HG02938 (cell line): ENCODE measurements at regions not wholly inside any gene's neighbourhood (a gene's known extent, or its start where the extent isn't known, plus 50 kb on each side); places are given as distances from the start of the nearest gene placed in this dataset.

Source experiments
- ATAC-seq: cut with Tn5 transposase; IDR thresholded peaks from one replicate; pipeline ENCODE4 v1.9.1; 2021; ENCODE audit warnings: mild to moderate bottlenecking, moderate library complexity; ENCODE audit not compliant: unreplicated experiment

DNA sequence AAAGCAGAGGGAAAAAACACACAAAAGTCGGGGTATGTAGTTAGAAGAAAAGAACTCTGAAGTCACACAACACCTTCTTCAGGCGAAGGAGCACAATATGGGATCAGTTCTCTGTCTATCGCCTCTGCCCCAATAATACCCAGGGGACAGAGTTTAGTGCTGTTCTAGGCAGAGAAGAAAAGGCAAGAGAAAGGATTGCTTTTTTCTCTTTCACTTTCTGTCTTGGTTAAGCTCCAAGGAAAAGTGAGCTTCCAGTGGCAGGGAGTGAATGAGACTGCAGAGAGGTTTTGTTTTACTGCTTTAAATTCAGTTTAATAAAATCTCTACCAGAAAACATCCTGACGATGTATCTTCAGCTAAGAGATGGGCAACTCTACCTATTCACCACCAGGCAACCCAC lies 86.6 kb upstream of the STXBP5 start:
- no peak for ATAC-seq

DNA sequence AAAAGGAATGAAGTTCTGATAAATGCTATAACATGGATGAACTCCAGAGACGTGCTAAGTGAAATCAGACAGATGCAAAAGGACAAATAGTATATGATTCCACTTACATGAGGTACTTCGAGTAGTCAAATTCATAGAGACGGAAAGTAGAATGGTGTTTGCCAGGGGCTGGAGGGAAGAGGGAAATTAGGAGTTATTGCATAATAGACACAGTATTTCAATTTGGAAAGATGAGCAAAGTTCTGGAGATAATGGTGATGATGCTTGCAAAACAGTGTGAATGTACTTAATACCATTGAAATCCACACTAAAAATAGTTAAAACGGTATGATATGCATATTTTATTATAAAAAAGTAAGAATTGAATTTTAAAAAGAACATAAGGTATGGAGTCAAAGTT lies 84.9 kb upstream of the STXBP5 start:
- no peak for ATAC-seq

DNA sequence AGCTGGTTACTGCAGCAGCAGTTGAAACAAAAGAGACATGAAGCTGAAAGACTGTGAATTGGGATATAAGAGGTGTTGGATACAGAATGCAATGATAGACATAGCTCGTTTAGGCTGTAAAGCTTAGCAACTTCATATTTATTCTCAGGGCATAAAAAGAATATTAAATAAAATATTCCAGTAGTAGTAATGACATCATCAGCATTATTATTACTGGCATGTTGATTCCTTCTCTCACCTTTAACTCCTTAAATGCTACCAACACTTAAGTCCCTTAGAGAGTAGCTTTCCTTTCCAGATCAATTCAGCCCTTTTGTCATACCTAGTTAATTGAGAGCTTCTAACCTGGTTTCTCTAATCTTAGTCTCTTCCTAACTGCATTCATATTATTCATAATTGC lies 81.4 kb upstream of the STXBP5 start:
- no peak for ATAC-seq

DNA sequence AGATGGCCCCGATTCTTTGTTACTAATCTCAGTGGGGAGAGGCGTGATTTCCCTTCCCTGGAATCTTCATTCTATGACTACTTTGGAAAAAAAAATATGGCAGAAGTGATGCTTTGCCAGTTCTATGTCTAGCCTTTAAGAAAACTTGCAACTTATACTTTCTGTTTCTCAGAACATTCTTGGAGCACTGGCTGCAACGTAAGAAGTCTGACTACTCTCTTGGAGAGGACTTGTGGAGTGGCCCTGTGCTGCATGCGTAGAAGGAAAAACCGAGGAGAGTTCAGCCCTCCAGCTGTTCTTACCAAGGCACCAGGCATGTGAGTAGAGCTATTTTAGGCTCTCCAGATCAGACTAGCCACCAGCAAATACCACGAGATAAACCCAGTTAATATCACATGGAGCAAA lies 77.6 kb upstream of the STXBP5 start:
- ATAC-seq: no peak

DNA sequence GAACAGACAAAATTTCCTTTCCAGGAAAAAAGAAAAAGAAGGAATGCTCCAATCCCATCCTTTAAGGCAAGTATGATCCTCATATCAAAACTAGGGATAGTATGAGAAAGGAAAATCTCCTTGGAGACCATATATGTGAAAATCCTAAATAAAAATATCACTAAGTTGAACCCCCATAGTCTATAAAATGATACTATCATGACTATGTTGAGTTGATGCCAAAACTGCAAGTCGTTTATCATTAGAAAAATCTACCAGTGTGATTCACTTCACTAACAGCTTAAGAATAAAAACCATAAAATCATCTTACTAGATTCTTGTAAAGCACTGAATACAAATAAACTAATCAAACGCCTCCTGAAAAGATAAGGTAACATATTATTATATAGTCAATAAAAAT lies 76.6 kb upstream of the STXBP5 start:
- no peak for ATAC-seq

DNA sequence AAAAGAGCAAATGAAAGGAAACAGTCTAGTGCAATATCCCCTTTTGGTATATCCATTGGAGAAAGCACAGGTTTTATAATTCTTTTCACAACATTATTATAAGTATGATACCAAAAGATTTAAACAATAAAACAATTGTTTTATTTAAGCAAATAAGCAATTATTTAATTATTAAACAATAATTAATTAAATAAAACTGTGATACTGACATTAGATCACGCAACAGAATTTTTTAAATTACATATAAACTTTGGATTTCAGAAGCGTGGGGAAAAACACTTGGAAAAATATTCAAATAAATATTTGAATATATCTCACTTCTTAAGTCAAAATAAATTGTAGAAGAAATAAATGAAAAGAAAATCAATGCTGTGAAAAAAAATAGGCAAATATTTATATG lies 76.2 kb upstream of the STXBP5 start:
- no peak for ATAC-seq

DNA sequence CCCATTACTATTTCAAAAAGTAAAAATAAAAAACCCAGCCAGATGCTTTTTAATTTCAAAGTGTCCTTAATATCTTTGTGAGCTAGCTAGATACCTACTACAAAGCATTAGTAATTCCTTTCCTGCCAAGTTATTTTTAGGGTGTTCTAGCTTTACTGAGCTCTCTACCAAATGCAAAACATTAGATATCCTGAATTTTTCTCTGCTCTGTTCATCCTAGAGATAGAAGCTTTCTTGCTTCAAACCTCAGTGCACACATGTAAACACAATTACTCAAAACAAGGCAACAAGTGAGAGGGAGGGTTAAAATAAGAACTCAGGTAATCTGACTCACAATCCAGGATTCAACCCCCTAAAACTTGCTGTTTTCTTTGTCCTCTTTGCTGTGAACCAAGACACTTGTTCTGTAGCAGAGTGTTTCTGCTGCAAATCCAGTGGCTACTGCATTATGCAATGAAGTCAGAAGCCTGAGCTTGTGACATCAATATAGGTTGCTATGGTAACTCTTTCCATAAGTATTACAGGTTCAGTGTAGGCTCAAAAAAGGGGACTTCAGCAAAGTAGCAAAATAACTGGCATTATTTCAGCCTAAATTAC lies 72.6 kb upstream of the STXBP5 start:
- ATAC-seq: no peak

DNA sequence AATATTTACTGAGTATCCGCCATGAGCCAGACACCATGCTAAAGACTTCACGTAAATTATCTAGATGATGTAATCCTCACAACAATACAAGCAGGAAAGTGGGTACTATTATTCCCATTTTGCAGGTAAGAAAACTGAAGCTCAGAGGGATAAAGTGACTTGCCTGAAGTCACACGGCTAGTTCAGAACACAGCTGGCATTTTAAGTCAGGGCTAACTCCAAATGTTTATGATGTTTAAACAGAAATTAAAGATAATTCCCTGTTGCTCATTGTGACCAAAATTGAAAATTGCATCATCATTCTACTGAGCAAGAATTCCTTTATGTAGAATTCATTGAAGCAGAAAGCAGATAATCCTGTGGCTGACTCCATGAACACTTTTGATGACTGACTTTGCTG lies 71.3 kb upstream of the STXBP5 start:
- no peak for ATAC-seq

DNA sequence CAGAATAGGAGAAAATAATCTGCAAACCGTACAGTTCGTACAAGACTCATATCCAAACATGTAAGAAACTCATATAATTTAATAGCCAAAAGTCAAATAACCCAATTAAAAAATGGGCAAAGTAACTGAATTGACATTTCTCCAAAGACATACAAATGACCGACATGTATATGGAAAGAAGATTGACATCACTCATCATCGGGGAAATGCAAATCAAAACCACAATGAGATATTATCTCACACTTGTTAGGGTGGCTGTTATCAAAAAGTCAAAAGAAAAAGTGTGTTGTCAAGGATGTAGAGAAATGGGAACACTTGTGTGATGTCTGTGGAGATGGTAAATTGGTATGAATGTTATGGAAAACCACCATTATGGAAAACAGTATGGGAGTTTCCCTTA lies 70.5 kb upstream of the STXBP5 start:
- no peak for ATAC-seq

DNA sequence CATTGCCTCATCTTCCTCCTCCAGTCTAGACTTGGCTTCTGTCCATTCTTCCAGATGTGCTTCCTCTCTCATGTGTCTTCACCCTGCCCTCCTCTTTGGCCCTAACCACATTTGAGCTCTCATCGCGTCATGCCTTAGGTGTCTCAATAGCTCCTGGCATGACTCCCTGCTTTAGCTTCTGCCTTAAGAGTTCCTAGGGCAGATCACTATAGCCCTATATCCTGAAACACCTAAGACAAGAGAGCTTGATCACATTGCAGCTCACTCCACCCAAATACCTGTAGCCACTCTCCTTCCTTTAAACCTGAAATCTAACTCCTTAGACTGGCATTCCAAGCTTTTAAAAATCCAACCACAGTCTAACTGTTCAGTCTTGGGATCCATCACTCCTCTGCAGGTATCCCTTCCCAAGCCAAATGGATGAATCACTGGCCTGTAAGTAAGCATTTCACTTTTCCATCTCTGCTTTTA lies 69.0 kb upstream of the STXBP5 start:
- ATAC-seq: no peak

DNA sequence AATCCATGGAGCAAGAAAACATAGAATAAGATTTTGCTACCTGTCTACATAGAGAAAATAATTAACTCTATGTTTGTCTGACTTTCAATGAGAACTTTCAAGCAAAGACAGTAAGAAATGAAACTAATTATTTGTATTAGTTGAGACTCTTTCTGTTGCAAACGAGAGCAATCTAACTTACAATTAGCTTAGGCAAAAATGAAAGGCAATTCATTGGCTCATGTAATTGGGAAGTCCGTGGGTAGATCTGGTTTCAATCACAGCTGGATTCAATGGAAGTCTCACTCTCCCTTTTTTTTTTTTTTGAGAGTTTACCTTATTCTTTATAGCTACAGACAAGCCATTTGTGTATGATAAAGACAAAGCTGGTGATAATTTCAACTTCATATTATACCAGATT lies 68.2 kb upstream of the STXBP5 start:
- ATAC-seq: no peak

DNA sequence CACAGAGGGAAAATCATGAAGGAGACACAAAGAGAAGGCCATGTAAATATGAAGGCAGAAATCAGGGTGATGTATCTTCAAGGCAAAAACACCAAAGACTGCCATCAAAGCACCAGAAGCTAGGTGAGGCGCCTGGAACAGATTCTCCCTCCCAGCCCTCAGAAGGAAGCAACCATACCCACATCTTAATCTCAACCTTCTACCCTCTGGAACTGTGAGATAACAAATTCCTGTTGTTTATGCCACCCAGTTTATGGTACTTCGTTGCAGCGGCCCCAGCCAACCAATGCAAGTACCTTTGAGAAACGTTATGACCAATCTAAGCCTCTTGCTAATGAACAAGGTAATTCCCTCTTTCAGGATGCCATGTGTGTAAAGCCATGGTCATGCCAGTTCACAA lies 66.2 kb upstream of the STXBP5 start:
- ATAC-seq: no peak

DNA sequence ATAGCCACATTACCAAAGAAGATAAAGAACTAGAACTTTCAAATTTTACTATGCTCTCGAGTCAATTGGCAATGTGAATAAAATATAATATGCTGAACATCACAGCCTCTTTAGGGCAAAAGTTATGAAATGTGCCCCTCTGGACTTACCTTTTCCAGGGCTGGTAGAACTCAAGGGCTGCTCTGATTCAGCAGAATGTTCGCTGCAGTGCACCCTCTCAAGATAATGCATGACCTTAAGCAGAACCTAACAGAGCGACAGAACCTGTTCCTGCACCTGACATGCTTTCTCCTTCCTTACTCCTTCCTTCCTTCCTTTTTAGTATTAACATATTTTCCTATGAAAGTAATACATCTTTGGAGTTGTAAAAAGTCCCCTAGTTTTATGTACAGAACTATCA lies 65.4 kb upstream of the STXBP5 start:
- ATAC-seq: no peak

DNA sequence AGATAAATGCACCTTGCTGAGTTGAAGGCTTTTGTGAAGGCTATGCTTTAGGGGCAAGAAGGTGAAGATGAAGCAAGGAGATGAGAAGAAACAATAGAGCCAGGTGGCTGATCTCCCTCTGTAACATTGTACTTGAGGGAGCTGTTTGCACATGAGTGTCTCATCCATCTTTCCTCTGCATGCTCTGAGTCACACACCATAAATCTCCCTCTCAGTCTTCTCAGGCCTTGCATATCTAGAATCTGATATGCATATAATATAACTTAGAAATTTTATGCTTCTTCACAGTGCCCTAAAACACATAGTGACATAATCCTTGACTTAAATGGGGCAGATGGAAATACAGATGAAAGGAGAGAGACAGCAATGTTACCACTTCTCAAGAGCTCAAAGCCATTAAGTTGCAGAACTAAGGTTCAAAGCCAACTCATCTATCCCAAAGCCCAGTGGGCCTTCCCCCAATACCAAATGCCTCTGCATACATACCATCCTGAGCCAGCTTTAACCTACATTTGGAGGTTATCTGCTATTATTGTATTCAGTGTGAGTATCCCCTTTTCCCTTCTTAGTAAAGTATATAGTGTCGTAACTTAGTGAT lies 62.4 kb upstream of the STXBP5 start:
- no peak for ATAC-seq

DNA sequence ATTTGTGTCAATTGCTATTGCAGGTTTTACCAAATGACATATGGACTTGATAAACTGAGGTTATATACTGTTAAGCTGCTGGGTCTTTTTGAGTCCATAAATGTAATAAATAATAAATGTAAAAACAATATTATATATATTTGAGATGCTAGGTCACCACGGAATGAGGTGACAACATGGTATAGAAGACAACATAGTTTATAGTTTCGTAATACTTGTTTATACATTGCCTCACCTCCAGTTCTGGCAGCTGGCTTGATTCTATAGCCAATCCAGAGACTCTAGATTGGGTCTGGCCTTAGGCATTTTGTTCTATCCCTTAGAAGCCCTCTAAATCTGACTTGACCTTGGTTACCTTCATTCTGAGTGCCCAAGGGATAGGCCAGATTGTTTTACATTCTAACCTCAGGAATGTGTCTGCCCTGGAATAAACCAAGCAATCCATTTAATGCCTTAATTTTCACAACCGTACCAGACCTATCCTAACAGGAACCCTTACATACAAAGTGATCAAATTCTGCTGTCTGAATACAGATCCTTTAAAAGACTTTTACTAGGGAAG lies 61.5 kb upstream of the STXBP5 start:
- no peak for ATAC-seq

DNA sequence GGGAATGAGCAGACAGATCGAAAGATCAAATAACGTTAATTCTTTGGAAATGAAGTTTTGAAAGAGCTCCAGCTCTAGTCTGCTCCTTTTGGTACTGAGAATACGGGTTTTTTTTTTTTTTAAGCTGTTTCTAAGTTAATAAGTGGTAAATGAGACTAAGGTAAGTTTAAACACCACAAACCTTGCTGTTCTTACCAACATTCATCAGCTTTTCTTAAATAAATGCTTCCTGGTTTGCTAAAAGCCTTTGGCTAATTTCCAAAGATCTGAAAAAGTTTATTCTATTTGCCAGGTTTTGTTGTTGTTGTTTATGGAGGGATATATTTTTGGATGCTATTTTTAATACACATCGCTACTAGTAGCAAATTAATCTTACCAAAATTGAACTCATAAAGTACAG lies 55.1 kb upstream of the STXBP5 start:
- ATAC-seq: no peak

DNA sequence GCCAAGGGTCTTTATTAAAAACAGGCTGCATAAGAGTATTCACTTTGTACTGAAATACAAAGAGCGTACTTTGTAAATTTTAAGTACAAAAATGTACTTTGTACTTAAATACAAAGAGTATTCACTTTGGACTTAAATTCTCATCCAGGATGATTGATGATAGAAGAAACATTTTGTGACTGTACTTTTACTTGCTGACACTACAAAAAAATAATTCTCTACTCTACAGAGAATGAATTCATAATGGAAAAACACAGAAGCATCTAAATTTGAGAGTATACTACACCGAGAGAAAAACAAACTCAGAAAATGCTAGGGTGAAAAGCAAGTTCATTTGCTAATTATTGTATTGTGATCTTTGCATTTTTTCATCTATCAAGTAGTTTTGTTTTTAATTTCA lies 54.4 kb upstream of the STXBP5 start:
- ATAC-seq: no peak

DNA sequence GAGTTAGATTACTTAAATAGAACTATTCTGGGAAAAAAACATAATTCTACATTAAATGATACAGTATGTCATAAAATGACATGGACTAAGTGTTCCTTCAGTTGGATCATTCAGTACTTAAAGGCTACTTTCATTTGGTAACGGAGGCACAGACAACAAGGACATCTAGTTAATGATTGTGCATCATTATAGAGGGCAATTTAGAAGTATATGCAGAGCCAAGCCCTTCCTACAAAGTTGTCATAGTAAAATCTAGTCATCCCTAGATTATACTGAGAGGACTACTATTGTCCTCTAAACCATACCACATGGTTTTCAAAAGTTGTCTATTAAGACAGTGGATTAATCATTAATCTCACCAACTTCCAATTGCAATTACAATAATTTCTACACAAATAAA lies 53.9 kb upstream of the STXBP5 start:
- no peak for ATAC-seq
